SK-N-SH (cell line): ENCODE measurements at regions not wholly inside any gene's neighbourhood (a gene's known extent, or its start where the extent isn't known, plus 50 kb on each side); places are given as distances from the start of the nearest gene placed in this dataset.

Experiments used
- CTCF ChIA-PET: fragments of 300-600, 350-600 bp; formaldehyde crosslinking; extraction: SDS; loops from one replicate; lab custom pipeline; 2021; lab: Yijun Ruan, JAX
- POLR2A ChIA-PET: fragments of 350-600 bp; sonication (Branson Sonifier 250); formaldehyde crosslinking; extraction: SDS; loops from one replicate; lab custom pipeline; 2020; ENCODE audit warnings: antibody characterized with exemption, inconsistent platforms; lab: Yijun Ruan, JAX
- DNase-seq: peaks from one replicate; pipeline ENCODE4 v3.0.0; 2012
- H2AFZ ChIP-seq: fragments of 200-600 bp; sonication (generic); 2 replicates; pipeline ENCODE4 v1.8.1; 2016; ENCODE audit warnings: antibody characterized with exemption, mild to moderate bottlenecking, low read depth
- H3F3A ChIP-seq: fragments of 200-600 bp; sonication (generic); replicated peaks from 2 replicates; pipeline ENCODE3; 2016; ENCODE audit warnings: antibody characterized with exemption, mild to moderate bottlenecking; ENCODE audit not compliant: insufficient read depth
- H3K27ac ChIP-seq, 2 experiments: fragments of 200-500 bp in 1 of 2; fragments of 200-600 bp in 1 of 2; sonication (Bioruptor generic) in 1 of 2; sonication (generic), shearing (Covaris generic) in 1 of 2; 2 replicates each; pipeline versions ENCODE4 v1.5.1 to v1.6.1; 2014 to 2016; ENCODE audit warnings: low read depth in 2 of 2, inconsistent platforms in 1 of 2, low read length in 1 of 2, mild to moderate bottlenecking in 1 of 2, mixed read lengths in 1 of 2
- H3K27me3 ChIP-seq: fragments of 200-600 bp; sonication (generic), shearing (Covaris generic); 2 replicates; pipeline ENCODE4 v1.6.1; 2016; ENCODE audit warnings: mixed run types; ENCODE audit not compliant: insufficient read depth
- H3K36me3 ChIP-seq, 2 experiments: fragments of 200-500 bp in 1 of 2; fragments of 200-600 bp in 1 of 2; sonication (Bioruptor generic) in 1 of 2; sonication (generic) in 1 of 2; replicated peaks in 1 of 2; 2 replicates each; pipeline versions ENCODE3 to v1.5.1; 2014 to 2016; ENCODE audit warnings: low read length in 1 of 2, mild to moderate bottlenecking in 1 of 2; ENCODE audit not compliant: insufficient read depth in 2 of 2, control insufficient read depth in 1 of 2
- H3K4me1 ChIP-seq, 2 experiments: fragments of 200-500 bp in 1 of 2; fragments of 200-600 bp in 1 of 2; sonication (Bioruptor generic) in 1 of 2; sonication (generic), shearing (Covaris generic) in 1 of 2; 2 replicates each; pipeline versions ENCODE4 v1.5.1 to v1.6.1; 2014 to 2016; ENCODE audit warnings: low read depth in 1 of 2, low read length in 1 of 2, mixed run types in 1 of 2; ENCODE audit not compliant: insufficient read depth in 2 of 2, control insufficient read depth in 1 of 2
- H3K4me2 ChIP-seq: fragments of 200-600 bp; sonication (generic), shearing (Covaris generic); 2 replicates; pipeline ENCODE4 v1.6.1; 2017; ENCODE audit warnings: mixed run types
- H3K4me3 ChIP-seq, 2 experiments: fragments of 200-500 bp in 1 of 2; fragments of 200-600 bp in 1 of 2; sonication (Bioruptor generic) in 1 of 2; sonication (generic), shearing (Covaris generic) in 1 of 2; 2 replicates each; pipeline versions ENCODE4 v1.5.1 to v1.8.1; 2014 to 2016; ENCODE audit warnings: low read depth in 2 of 2, inconsistent platforms in 1 of 2, low read length in 1 of 2, mild to moderate bottlenecking in 1 of 2, mixed read lengths in 1 of 2, moderate library complexity in 1 of 2
- H3K79me2 ChIP-seq: fragments of 200-600 bp; sonication (generic); 2 replicates; pipeline ENCODE4 v1.8.1; 2017; ENCODE audit warnings: mild to moderate bottlenecking; ENCODE audit not compliant: insufficient read depth
- H3K9ac ChIP-seq: fragments of 200-600 bp; sonication (generic); 2 replicates; pipeline ENCODE4 v1.6.1; 2017; ENCODE audit warnings: mixed run types
- H3K9me2 ChIP-seq: fragments of 200-600 bp; sonication (generic); 2 replicates; pipeline ENCODE4 v1.6.1; 2017; ENCODE audit warnings: mixed run types
- H3K9me3 ChIP-seq: fragments of 200-600 bp; sonication (generic); 2 replicates; pipeline ENCODE4 v1.6.1; 2017; ENCODE audit warnings: mixed run types, mild to moderate bottlenecking, moderate library complexity
- H4K20me1 ChIP-seq: fragments of 200-600 bp; sonication (generic); 2 replicates; pipeline ENCODE4 v1.6.1; 2017; ENCODE audit warnings: mild to moderate bottlenecking, mixed run types; ENCODE audit not compliant: insufficient read depth
- EP300 ChIP-seq, 2 experiments: IDR thresholded peaks; 2 replicates each; pipeline versions ENCODE4 v1.4.0 to v1.6.1; 2012; ENCODE audit warnings: borderline replicate concordance in 1 of 2, low read depth in 1 of 2, low read length in 1 of 2
- EZH2phosphoT487 ChIP-seq: fragments of 200-600 bp; sonication (generic); IDR thresholded peaks from 2 replicates; pipeline ENCODE4 v1.6.1; 2017; ENCODE audit warnings: low read depth, mixed run types, mild to moderate bottlenecking, antibody characterized with exemption, moderate library complexity, borderline replicate concordance
- JUND ChIP-seq: IDR thresholded peaks from 2 replicates; pipeline ENCODE4 v1.4.0; 2012
- MEF2A ChIP-seq: IDR thresholded peaks from 2 replicates; pipeline ENCODE4 v1.4.0; 2012; ENCODE audit warnings: low read depth, borderline replicate concordance
- NFIC ChIP-seq: IDR thresholded peaks from 2 replicates; pipeline ENCODE4 v1.4.0; 2012; ENCODE audit warnings: borderline replicate concordance
- RFX5 ChIP-seq: IDR thresholded peaks from 2 replicates; pipeline ENCODE4 v1.6.1; 2012; ENCODE audit warnings: mild to moderate bottlenecking, improper control_type of control experiment, low read length
- SMC3 ChIP-seq: IDR thresholded peaks from 2 replicates; pipeline ENCODE4 v1.6.1; 2012; ENCODE audit warnings: low read depth, low read length, improper control_type of control experiment
- TEAD4 ChIP-seq: IDR thresholded peaks from 2 replicates; pipeline ENCODE4 v1.4.0; 2012; ENCODE audit warnings: mild to moderate bottlenecking, borderline replicate concordance; ENCODE audit not compliant: insufficient read depth
- USF2 ChIP-seq: fragments of 150-350 bp; IDR thresholded peaks from 2 replicates; pipeline ENCODE4 v1.6.1; 2017; ENCODE audit warnings: antibody characterized with exemption, low read length, low read depth, borderline replicate concordance
- YY1 ChIP-seq: IDR thresholded peaks from 2 replicates; pipeline ENCODE4 v1.4.0; 2012; ENCODE audit warnings: low read depth, mild to moderate bottlenecking
- ZBTB33 ChIP-seq: IDR thresholded peaks from 2 replicates; pipeline ENCODE4 v1.4.0; 2012; ENCODE audit warnings: low read depth, borderline replicate concordance
- WGBS: methylation state at CpG from one replicate; pipeline ENCODE4 v1.1.6; 2017; ENCODE audit warnings: low lambda C conversion rate; 5-methylcytosine and 5-hydroxymethylcytosine counted together
- TF ChIP-seq, protein P1 (sequence below): fragments of 150-350 bp; IDR thresholded peaks from 2 replicates; pipeline ENCODE4 v1.6.1; 2016; ENCODE audit warnings: mild to moderate bottlenecking, low read depth, low read length
- TF ChIP-seq, protein P2 (sequence below): fragments of 200-600 bp; sonication (generic); IDR thresholded peaks from 2 replicates; pipeline ENCODE4 v1.6.1; 2017; ENCODE audit warnings: antibody characterized with exemption, mild to moderate bottlenecking, moderate library complexity
- TF ChIP-seq, protein P3 (sequence below): IDR thresholded peaks from 2 replicates; pipeline ENCODE4; 2012
- TF ChIP-seq, protein P4 (sequence below): IDR thresholded peaks from 2 replicates; pipeline ENCODE4 v1.6.1; 2012; ENCODE audit warnings: mild to moderate bottlenecking, low read depth, low read length, moderate library complexity
- TF ChIP-seq, protein P5 (sequence below): IDR thresholded peaks from 2 replicates; pipeline ENCODE4 v1.4.0; 2012; ENCODE audit warnings: low read depth

- no peak for DNase-seq
Observed at GRCh38 chr1:62370594-62370993, 51.4 kb upstream of the KANK4 start.

More at GRCh38 chr1:62370594-62370993, 51.4 kb upstream of the KANK4 start:
- 80% methylated on average over 9 of the region's 9 CpGs for WGBS
- no peak overlapping the region for H2AFZ ChIP-seq
- H3K27ac ChIP-seq, result no peak overlapping the region
- no peak overlapping the region for H3K4me3 ChIP-seq
- TF ChIP-seq, protein P1, sequence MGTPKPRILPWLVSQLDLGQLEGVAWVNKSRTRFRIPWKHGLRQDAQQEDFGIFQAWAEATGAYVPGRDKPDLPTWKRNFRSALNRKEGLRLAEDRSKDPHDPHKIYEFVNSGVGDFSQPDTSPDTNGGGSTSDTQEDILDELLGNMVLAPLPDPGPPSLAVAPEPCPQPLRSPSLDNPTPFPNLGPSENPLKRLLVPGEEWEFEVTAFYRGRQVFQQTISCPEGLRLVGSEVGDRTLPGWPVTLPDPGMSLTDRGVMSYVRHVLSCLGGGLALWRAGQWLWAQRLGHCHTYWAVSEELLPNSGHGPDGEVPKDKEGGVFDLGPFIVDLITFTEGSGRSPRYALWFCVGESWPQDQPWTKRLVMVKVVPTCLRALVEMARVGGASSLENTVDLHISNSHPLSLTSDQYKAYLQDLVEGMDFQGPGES, result no peak
- TF ChIP-seq EZH2phosphoT487 (no peak), JUND (no peak), RFX5 (no peak), MEF2A (no peak), EP300 (IDR thresholded peaks at IDR 0.05; ENCODE audit: borderline replicate concordance in 1 of 2, low read depth in 1 of 2, low read length in 1 of 2) (no peak), SMC3 (no peak), TEAD4 (no peak), NFIC (no peak), USF2 (no peak), YY1 (no peak), ZBTB33 (no peak)
- TF ChIP-seq, protein P2, sequence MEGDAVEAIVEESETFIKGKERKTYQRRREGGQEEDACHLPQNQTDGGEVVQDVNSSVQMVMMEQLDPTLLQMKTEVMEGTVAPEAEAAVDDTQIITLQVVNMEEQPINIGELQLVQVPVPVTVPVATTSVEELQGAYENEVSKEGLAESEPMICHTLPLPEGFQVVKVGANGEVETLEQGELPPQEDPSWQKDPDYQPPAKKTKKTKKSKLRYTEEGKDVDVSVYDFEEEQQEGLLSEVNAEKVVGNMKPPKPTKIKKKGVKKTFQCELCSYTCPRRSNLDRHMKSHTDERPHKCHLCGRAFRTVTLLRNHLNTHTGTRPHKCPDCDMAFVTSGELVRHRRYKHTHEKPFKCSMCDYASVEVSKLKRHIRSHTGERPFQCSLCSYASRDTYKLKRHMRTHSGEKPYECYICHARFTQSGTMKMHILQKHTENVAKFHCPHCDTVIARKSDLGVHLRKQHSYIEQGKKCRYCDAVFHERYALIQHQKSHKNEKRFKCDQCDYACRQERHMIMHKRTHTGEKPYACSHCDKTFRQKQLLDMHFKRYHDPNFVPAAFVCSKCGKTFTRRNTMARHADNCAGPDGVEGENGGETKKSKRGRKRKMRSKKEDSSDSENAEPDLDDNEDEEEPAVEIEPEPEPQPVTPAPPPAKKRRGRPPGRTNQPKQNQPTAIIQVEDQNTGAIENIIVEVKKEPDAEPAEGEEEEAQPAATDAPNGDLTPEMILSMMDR, result no peak
- TF ChIP-seq, protein P3, sequence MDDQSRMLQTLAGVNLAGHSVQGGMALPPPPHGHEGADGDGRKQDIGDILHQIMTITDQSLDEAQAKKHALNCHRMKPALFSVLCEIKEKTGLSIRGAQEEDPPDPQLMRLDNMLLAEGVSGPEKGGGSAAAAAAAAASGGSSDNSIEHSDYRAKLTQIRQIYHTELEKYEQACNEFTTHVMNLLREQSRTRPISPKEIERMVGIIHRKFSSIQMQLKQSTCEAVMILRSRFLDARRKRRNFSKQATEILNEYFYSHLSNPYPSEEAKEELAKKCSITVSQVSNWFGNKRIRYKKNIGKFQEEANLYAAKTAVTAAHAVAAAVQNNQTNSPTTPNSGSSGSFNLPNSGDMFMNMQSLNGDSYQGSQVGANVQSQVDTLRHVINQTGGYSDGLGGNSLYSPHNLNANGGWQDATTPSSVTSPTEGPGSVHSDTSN, result no peak
- TF ChIP-seq, protein P4, sequence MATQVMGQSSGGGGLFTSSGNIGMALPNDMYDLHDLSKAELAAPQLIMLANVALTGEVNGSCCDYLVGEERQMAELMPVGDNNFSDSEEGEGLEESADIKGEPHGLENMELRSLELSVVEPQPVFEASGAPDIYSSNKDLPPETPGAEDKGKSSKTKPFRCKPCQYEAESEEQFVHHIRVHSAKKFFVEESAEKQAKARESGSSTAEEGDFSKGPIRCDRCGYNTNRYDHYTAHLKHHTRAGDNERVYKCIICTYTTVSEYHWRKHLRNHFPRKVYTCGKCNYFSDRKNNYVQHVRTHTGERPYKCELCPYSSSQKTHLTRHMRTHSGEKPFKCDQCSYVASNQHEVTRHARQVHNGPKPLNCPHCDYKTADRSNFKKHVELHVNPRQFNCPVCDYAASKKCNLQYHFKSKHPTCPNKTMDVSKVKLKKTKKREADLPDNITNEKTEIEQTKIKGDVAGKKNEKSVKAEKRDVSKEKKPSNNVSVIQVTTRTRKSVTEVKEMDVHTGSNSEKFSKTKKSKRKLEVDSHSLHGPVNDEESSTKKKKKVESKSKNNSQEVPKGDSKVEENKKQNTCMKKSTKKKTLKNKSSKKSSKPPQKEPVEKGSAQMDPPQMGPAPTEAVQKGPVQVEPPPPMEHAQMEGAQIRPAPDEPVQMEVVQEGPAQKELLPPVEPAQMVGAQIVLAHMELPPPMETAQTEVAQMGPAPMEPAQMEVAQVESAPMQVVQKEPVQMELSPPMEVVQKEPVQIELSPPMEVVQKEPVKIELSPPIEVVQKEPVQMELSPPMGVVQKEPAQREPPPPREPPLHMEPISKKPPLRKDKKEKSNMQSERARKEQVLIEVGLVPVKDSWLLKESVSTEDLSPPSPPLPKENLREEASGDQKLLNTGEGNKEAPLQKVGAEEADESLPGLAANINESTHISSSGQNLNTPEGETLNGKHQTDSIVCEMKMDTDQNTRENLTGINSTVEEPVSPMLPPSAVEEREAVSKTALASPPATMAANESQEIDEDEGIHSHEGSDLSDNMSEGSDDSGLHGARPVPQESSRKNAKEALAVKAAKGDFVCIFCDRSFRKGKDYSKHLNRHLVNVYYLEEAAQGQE, result no peak
- TF ChIP-seq, protein P5, sequence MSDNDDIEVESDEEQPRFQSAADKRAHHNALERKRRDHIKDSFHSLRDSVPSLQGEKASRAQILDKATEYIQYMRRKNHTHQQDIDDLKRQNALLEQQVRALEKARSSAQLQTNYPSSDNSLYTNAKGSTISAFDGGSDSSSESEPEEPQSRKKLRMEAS, result no peak
- H3K9me2 ChIP-seq, result no peaks in the 10 kb centered on the region
- ChIA-PET POLR2A (no interaction called here), CTCF (no interaction called here)
- no peaks in the 10 kb centered on the region for H3K27me3 ChIP-seq
- peaks cover 0 to 3% of the 10 kb centered on the region in 2 experiments; a peak in 1 of 4 replicates for H3K4me1 ChIP-seq
- H3F3A ChIP-seq, result no peaks in the 10 kb centered on the region
- H3K9ac ChIP-seq, result no peak overlapping the region
- H3K36me3 ChIP-seq, result no peaks in the 10 kb centered on the region
- no peak overlapping the region for H3K4me2 ChIP-seq
- no peaks in the 10 kb centered on the region for H4K20me1 ChIP-seq
- no peaks in the 10 kb centered on the region for H3K79me2 ChIP-seq
- H3K9me3 ChIP-seq, result no peaks in the 10 kb centered on the region
